ENCODE measurements at regions not wholly inside any gene's neighbourhood (a gene's known extent, or its start where the extent isn't known, plus 50 kb on each side); places are given as distances from the start of the nearest gene placed in this dataset.

DNA sequence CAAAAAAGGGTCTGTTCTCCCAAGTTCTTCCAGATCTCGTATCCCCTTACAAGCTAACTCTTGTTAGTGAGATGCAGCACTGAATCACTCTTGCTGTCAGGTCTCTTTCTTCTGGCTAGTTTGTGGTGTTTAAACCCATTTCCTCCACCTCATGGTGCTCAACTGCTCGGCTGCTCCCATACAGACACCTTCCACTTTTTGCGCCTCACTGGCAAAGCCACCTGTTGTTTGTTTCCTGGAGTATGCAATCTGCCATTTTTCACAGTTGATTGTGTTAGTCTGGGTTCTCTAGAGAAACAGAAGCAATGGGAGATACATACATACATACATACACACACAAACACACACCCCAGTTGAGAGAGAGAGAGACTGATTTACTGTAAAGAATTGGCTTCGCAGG is 124.4 kb upstream of the SP8 start:
- intact Hi-C loops (cut with micrococcal nuclease) = no loop called here
- no peak overlapping the region for H3K4me2 ChIP-seq (ENCODE audit: low read length)
- CTCF ChIA-PET = no interaction called here

More for the DNA sequence above, 124.4 kb upstream of the SP8 start:
- ChIA-PET RAD21 (ENCODE audit: low non-redundant PET in 1 of 2, low total read pairs in 2 of 2, uncharacterized antibody in 2 of 2, unreplicated experiment in 2 of 2) (no interaction called here), POLR2A (no interaction called here)
- H3K27me3 ChIP-seq (ENCODE audit: insufficient read depth, low read length) = no peaks in the 10 kb centered on the region
- no peak for DNase-seq (ENCODE audit: low read depth, low spot score)
- H4K20me1 ChIP-seq (ENCODE audit: insufficient read depth) = no peaks in the 10 kb centered on the region
- H3K9me2 ChIP-seq (ENCODE audit: insufficient read depth) = no peaks in the 10 kb centered on the region
- no peaks in the 10 kb centered on the region for H3K9me3 ChIP-seq (ENCODE audit: control insufficient read depth in 1 of 2, insufficient read depth in 1 of 2, low read depth in 1 of 2, low read length in 2 of 2)
- H3K36me3 ChIP-seq (ENCODE audit: control insufficient read depth in 1 of 2, insufficient read depth in 2 of 2, low read length in 2 of 2) = no peaks in the 10 kb centered on the region
- no peak overlapping the region for H3K4me3 ChIP-seq (replicated peaks in 1 of 2; ENCODE audit: low read depth in 1 of 2, low read length in 2 of 2)
- H3K27ac ChIP-seq (ENCODE audit: low read depth, low read length) = no peak overlapping the region
- H3K9ac ChIP-seq (ENCODE audit: low read length) = no peak overlapping the region
- TF ChIP-seq EGR1 (IDR thresholded peaks at IDR 0.05; ENCODE audit: low read depth) (no peak), POLR2AphosphoS5 (IDR thresholded peaks at IDR 0.05; ENCODE audit: low read depth, low read length) (no peak), SRF (IDR thresholded peaks at IDR 0.05; ENCODE audit: low read depth) (no peak), FOSL1 (IDR thresholded peaks at IDR 0.05; ENCODE audit: low read depth) (no peak), SP1 (IDR thresholded peaks at IDR 0.05; ENCODE audit: low read depth) (no peak), JUND (IDR thresholded peaks at IDR 0.05) (no peak), POLR2A (IDR thresholded peaks at IDR 0.05; ENCODE audit: borderline replicate concordance, extremely low read depth, insufficient read depth, insufficient read length) (no peak), ELF1 (IDR thresholded peaks at IDR 0.05; ENCODE audit: borderline replicate concordance, low read depth) (no peak)
- TF ChIP-seq, protein P1, sequence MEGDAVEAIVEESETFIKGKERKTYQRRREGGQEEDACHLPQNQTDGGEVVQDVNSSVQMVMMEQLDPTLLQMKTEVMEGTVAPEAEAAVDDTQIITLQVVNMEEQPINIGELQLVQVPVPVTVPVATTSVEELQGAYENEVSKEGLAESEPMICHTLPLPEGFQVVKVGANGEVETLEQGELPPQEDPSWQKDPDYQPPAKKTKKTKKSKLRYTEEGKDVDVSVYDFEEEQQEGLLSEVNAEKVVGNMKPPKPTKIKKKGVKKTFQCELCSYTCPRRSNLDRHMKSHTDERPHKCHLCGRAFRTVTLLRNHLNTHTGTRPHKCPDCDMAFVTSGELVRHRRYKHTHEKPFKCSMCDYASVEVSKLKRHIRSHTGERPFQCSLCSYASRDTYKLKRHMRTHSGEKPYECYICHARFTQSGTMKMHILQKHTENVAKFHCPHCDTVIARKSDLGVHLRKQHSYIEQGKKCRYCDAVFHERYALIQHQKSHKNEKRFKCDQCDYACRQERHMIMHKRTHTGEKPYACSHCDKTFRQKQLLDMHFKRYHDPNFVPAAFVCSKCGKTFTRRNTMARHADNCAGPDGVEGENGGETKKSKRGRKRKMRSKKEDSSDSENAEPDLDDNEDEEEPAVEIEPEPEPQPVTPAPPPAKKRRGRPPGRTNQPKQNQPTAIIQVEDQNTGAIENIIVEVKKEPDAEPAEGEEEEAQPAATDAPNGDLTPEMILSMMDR (IDR thresholded peaks at IDR 0.05 in 2 of 3, conservative IDR thresholded peaks at IDR 0.05 in 1 of 3; ENCODE audit: borderline replicate concordance in 1 of 3, insufficient read depth in 1 of 3, low read depth in 2 of 3, low read length in 2 of 3) = no peak
- TF ChIP-seq, protein P2, sequence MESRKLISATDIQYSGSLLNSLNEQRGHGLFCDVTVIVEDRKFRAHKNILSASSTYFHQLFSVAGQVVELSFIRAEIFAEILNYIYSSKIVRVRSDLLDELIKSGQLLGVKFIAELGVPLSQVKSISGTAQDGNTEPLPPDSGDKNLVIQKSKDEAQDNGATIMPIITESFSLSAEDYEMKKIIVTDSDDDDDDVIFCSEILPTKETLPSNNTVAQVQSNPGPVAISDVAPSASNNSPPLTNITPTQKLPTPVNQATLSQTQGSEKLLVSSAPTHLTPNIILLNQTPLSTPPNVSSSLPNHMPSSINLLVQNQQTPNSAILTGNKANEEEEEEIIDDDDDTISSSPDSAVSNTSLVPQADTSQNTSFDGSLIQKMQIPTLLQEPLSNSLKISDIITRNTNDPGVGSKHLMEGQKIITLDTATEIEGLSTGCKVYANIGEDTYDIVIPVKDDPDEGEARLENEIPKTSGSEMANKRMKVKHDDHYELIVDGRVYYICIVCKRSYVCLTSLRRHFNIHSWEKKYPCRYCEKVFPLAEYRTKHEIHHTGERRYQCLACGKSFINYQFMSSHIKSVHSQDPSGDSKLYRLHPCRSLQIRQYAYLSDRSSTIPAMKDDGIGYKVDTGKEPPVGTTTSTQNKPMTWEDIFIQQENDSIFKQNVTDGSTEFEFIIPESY (IDR thresholded peaks at IDR 0.05; ENCODE audit: extremely low read depth, insufficient replicate concordance, low read length) = no peak
- TF ChIP-seq, protein P3, sequence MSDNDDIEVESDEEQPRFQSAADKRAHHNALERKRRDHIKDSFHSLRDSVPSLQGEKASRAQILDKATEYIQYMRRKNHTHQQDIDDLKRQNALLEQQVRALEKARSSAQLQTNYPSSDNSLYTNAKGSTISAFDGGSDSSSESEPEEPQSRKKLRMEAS (IDR thresholded peaks at IDR 0.05) = no peak
- H2AFZ ChIP-seq (ENCODE audit: low read depth, low read length, poor library complexity, severe bottlenecking) = no peak overlapping the region
- ATAC-seq = no peak
- no peaks in the 10 kb centered on the region for H3K79me2 ChIP-seq (ENCODE audit: insufficient read depth, low read length)
- no peaks in the 10 kb centered on the region for H3K4me1 ChIP-seq (ENCODE audit: control insufficient read depth in 1 of 2, insufficient read depth in 2 of 2, low read length in 2 of 2)
- BruUV-seq (replicated peaks) = no TSS peak

All from HCT116 (cell line).